SK-N-SH treated with all-trans-retinoic acid at 6 μM for 48 hours (cell line): ENCODE measurements at regions not wholly inside any gene's neighbourhood (a gene's known extent, or its start where the extent isn't known, plus 50 kb on each side); places are given as distances from the start of the nearest gene placed in this dataset.

Experiments used
- CSDC2 ChIP-seq: fragments of 250-450 bp; sonication (Bioruptor Pico); IDR thresholded peaks from 2 replicates; pipeline ENCODE4 v1.5.0; 2020; ENCODE audit warnings: mild to moderate bottlenecking, moderate library complexity
- RARB ChIP-seq: fragments of 250-450 bp; sonication (Bioruptor Pico); IDR thresholded peaks from 2 replicates; pipeline ENCODE4 v1.8.0; 2021; ENCODE audit warnings: mild to moderate bottlenecking, moderate library complexity
- TCF4 ChIP-seq: fragments of 250-450 bp; sonication (Bioruptor Pico); IDR thresholded peaks from 2 replicates; pipeline ENCODE4 v1.8.0; 2021; ENCODE audit warnings: mild to moderate bottlenecking, moderate library complexity, borderline replicate concordance
- TSHZ2 ChIP-seq: fragments of 250-450 bp; sonication (Bioruptor Pico); IDR thresholded peaks from 2 replicates; pipeline ENCODE4 v1.5.0; 2020; ENCODE audit warnings: mild to moderate bottlenecking, moderate library complexity

GRCh38 chr16:49055291-49055690, 226.3 kb downstream of the CBLN1 start:
- TF ChIP-seq CSDC2 (no peak), TSHZ2 (CRISPR knock-in tag) (no peak), RARB (CRISPR knock-in tag) (no peak), TCF4 (CRISPR knock-in tag) (no peak)
